GM19438 (cell line): ENCODE measurements at regions not wholly inside any gene's neighbourhood (a gene's known extent, or its start where the extent isn't known, plus 50 kb on each side); places are given as distances from the start of the nearest gene placed in this dataset.

Source experiments
- ATAC-seq: cut with Tn5 transposase; IDR thresholded peaks from one replicate; pipeline ENCODE4 v1.9.1; 2021; ENCODE audit warnings: low read depth; ENCODE audit not compliant: unreplicated experiment

GRCh38 chr5:97657239-97657638, 474.2 kb upstream of the RIOK2 start:
- ATAC-seq = no peak

DNA sequence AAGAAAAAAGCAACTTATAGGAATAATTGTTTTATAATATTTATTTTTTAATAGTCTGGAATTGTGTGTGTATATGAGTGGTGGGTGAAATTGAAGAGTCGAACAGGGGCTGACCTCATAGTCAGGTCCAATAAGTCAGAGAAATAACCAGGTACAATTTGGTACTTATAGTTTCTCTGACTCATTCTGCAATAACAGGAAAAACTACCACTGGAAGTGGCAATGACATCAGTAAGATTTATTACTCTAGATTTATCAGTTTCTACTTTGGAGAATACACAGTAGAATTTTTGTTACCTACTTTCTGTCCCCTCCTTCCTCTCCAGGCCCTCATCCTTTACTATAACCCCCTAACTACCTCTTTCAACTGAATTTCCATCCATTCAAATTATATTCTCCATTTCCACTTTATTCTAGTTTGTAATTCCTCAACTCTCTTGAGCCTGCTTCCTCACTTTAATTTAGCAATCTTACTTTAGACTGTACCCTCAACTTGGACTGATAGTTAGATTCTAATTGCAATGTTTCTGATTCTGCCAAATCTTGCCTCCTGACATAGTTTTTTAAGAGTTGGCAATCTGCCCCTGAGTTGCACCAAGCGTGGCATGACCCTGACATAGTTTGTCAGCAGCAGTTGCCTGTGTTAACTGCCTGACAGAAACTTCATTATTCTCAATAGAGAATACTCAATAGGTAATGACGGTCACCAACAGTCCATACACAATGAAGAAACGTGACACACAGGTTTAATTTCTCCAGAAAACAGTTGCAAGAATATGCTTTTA, 475.3 kb upstream of the RIOK2 start:
- no peak for ATAC-seq

- no peak for ATAC-seq
Measured at GRCh38 chr5:97666783-97667182, 483.7 kb upstream of the RIOK2 start.

DNA sequence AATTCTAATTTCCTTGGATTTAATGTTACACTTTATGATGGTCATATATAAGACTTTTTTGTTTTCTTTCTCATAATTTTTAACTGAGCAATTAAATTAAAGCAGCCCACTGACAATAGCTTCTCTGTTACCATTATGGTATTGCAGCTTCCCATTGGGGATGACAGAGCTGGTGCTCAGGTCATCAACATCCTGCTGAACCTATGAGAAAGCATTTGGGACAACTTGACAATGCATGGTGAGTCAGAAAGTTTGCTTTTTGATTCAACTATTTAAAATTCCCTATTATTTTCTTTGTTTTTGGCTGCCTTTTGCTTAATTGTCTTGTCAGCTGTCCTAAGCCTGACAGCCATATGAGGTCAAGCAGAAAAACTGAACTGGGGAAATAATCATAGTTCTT, 487.4 kb upstream of the RIOK2 start:
- ATAC-seq = no peak

GRCh38 chr5:97676608-97677007, 493.6 kb upstream of the RIOK2 start:
- ATAC-seq = no peak

- ATAC-seq = no peak
Measured at GRCh38 chr5:97694091-97694490, 511.0 kb upstream of the RIOK2 start.

GRCh38 chr5:97714424-97714823, 531.4 kb upstream of the RIOK2 start:
- no peak for ATAC-seq

DNA sequence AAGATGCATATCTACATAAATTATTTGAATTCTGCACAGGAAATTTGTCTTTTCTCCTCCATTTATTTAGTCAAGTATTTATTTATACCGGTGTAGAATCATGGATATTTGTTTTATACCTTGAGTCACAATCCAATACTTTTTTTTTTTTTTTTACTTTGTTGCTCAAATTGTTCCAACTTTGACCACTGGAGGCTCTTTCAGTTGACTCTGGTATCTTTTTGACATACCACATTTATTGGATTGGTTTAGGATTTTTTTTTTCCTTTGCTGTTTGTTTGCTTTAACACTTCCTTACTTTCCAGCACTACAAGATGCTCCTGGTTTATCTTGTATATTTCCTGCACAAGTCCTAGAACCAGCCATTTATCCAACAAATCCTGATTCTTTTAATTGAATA, 543.1 kb upstream of the RIOK2 start:
- no peak for ATAC-seq

- ATAC-seq = no peak
Measured at GRCh38 chr5:97728920-97729319, 545.9 kb upstream of the RIOK2 start.

- ATAC-seq = no peak
Measured at GRCh38 chr5:97729938-97730337, 546.9 kb upstream of the RIOK2 start.

DNA sequence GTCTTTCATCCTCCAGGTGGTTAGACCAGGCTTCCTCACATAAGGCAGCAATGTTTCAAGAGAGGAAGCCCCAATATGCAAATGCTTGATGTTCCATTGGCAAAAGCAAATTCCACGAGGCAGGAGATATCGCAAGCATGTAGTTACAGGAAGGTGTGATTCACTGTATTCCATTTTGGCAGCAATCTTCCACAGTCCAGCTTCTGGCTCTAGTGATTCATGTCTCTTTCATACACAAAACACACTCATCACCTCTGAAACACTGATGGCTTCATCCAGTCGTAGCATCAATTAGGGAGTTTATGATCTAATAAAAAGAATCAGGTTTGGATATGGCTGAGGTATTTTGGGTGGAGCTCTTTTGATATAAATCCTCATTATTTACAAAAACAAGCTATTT, 552.2 kb upstream of the RIOK2 start:
- ATAC-seq = no peak

DNA sequence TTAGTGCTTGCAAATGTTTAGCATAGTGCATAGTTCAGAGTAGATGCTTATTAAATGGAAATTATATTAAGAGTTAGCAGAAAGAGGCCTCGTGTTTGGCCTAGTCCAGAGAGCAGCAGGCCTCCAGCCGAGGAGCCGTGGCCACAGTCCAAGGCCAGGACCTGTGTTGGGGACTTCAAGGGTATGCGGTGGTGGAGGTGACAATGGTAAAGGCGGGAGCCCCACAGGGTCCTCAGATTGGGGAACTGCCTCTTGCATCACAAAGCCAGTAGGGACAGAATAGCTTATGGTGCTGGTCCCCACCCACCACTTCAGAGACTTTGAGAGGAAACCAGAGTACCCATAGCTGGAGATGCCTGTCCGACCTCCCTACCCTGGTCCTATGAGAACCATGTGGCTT, 554.6 kb upstream of the RIOK2 start:
- no peak for ATAC-seq

DNA sequence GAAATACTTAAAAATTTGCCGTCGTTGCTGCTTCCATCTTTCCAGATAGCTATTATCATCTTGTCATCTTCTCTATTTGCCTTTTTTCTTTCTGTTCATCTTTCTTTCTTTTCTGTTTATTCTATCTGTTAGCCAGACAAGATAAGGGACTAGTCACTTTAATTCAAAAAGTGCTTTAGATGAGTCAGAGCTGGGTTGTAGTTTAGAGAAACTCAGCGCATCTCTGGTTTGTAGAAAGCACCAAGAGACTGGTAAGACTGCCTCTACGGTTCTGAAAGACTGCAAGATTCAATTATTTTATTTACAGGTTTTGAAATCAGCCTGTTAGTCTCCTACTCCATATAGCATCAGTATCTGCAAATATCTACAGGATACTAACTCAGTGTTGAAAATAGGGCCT, 562.8 kb upstream of the RIOK2 start:
- no peak for ATAC-seq

- ATAC-seq = no peak
Measured at GRCh38 chr5:97750576-97750975, 567.5 kb upstream of the RIOK2 start.

- ATAC-seq = no peak
Measured at GRCh38 chr5:97751540-97751939, 568.5 kb upstream of the RIOK2 start.

DNA sequence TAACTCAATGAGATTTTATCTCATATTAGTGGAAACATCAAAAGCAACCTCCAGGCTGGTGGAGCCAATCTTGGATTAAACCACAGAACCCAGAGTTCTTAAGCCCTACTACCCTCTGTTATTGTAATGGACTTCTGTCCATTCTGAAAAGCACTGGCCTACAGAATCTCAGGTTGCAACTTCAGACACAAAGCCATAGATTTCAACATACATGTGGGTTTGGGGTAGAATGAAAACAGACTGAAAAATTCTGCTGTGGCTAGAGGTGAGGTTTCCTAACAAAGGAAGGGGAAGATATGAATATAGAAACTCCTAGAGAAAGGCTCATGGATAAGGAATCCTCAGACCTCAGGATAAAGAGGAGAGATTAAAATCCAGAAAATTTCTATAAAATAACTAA, 569.8 kb upstream of the RIOK2 start:
- no peak for ATAC-seq

DNA sequence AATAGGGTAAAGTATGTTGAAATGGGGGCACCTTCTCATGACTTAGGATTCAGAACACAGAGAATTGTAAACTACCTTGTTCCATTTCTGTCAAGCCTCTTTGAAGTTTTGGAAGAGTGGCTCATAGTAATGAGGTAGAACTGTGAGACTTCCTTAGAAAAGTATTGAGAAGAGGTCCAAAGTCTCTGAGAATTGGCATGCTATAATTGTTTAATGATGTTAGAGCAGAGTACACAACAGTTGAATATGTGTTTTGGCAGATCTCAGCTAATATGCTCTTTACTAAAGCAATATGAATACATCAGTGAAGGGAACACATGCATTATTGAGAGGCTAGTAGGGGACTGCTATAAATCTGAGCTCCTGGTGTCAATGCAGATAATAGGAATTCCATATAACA, 579.4 kb upstream of the RIOK2 start:
- no peak for ATAC-seq

DNA sequence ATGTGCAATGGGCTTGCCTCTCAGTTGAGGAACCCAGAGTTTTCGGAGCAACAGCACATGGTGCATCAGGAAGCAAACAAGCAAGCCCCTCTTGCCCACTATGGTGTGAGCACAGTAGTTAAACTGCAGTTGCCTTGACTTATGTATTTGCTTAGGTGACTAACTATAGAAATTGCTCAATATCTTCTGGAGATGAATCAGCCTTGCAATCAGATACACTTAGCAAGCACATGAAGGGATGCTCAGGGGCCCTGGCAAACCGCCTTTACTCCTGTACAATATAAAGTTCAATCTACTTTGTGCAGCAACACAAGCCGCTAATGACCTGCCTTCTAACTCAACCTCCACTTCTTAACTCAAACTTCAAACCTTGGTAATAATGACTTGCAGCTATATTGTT, 581.7 kb upstream of the RIOK2 start:
- ATAC-seq = no peak

DNA sequence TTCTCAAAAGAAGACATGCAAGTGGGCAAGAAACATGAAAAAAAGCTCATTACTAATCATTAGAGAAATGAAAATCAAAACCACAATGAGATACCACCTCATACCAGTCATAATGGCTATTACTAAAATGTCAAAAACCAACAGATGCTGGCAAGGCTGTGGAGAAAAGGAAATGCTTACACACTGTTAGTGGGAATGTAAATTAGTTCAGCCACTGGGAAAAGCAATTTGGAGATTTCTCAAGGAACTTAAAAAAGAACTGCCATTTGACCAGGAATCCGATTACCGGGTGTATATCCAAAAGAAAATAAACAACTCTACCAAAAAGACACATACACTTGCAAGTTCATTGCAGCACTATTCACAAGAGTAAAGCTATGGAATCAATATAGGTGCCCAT, 595.4 kb upstream of the RIOK2 start:
- no peak for ATAC-seq

DNA sequence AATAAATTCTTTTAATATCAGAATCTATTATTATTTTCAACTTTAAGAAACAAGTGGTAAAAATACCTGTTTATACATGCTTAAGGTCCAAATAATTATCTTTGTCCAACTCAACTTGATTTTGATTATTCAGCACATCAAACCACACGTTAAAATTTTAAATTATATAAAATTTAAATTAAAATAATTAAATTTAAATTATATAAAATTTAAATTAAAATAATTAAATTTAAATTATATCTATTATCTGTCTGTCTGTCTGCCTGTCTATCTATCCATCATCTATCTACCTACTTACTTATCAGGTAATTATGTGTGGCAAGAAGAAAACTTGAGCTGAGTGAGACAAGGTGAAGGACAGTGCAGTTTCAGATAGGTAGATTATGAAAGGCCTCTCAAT, 605.3 kb upstream of the RIOK2 start:
- ATAC-seq = no peak

GRCh38 chr5:97797994-97798451, 615.0 kb upstream of the RIOK2 start:
- no peak for ATAC-seq

GRCh38 chr5:97801461-97801860, 618.4 kb upstream of the RIOK2 start:
- ATAC-seq = no peak

GRCh38 chr5:97820138-97820537, 637.1 kb upstream of the RIOK2 start:
- no peak for ATAC-seq
